ENCODE measurements at regions not wholly inside any gene's neighbourhood (a gene's known extent, or its start where the extent isn't known, plus 50 kb on each side); places are given as distances from the start of the nearest gene placed in this dataset.

DNA sequence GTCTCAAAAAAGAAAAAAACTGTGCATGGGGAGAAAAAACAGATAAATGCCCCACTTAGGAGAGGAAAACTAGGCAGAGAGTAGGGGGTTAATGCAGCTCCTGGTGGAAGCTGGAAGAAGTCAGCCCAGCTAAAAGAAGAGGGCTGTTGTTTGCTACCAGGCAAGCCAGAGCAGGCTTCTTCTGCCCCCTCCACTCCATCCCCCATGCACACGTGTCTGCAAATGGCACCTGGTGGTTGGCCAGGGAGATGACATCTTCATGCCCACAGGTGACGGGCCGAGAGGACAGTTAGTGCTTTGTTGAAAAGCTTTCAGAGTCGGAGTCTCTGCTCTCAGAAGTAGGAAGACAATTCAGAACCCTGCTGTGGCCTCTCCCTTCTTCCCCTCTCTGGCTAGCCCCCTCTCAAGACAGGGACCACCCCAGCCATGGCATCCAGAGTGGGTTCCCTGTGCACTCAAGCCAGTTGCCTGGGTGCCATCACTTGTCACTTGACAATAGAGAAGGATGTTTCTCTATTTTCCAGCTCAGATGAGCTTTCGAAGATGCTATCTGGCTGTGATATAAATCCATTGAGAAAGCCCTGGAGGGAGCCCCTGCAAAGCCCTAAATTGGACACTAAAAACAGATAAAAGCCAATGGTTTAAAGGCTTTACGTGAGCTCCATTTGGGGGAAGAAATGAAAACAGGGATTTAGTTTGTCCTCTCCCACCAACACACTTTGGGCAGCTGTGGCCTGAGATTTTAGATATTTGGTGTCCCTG is 142.0 kb downstream of the TRIM29 start:
- TF ChIP-seq POLR2A (IDR thresholded peaks at IDR 0.05; ENCODE audit: low read depth, low read length) (no peak), POLR2AphosphoS5 (IDR thresholded peaks at IDR 0.05; ENCODE audit: low read depth, low read length) (no peak), TAF1 (IDR thresholded peaks at IDR 0.05; ENCODE audit: borderline replicate concordance, low read depth, low read length) (no peak)
